Tibial nerve (tissue), 4 donors: ENCODE measurements at regions not wholly inside any gene's neighbourhood (a gene's known extent, or its start where the extent isn't known, plus 50 kb on each side); places are given as distances from the start of the nearest gene placed in this dataset.

Experiments used
- EP300 ChIP-seq, 2 donors: sonication (generic); formaldehyde crosslinking; IDR thresholded peaks; one replicate each; pipeline ENCODE4 v1.6.1; 2017; ENCODE audit warnings: antibody characterized with exemption in 2 of 2, mild to moderate bottlenecking in 1 of 2
- TF ChIP-seq, protein P1 (sequence below), 5 experiments: fragments of 200-600 bp in 3 of 5; fragments of 450-650 bp in 2 of 5; sonication (generic) in 3 of 5; IDR thresholded peaks; one replicate each; pipeline ENCODE4 v1.5.1; 2016 to 2019; ENCODE audit warnings: antibody characterized with exemption in 5 of 5, mild to moderate bottlenecking in 3 of 5, moderate library complexity in 2 of 5

DNA sequence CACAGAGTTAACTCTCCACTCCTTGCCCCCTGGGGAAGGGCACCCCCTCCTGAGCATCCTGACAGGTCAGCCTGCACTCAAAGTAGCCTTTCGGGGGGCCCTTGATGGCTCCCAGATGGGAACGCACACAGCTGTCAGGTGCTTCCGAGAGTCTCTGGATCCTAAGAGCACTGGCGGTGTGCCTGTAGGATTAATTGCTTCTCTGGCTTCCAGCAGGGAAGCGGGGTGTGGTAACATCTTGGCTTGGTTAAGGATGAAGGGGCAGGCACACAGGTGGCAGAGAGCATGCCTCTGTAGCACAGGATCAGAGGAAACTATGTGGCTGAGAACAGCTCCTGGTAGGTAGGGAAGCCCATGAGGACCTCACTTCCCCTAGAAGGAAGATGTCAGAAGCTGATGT, 199.8 kb downstream of the MIAT start:
- TF ChIP-seq, protein P1, sequence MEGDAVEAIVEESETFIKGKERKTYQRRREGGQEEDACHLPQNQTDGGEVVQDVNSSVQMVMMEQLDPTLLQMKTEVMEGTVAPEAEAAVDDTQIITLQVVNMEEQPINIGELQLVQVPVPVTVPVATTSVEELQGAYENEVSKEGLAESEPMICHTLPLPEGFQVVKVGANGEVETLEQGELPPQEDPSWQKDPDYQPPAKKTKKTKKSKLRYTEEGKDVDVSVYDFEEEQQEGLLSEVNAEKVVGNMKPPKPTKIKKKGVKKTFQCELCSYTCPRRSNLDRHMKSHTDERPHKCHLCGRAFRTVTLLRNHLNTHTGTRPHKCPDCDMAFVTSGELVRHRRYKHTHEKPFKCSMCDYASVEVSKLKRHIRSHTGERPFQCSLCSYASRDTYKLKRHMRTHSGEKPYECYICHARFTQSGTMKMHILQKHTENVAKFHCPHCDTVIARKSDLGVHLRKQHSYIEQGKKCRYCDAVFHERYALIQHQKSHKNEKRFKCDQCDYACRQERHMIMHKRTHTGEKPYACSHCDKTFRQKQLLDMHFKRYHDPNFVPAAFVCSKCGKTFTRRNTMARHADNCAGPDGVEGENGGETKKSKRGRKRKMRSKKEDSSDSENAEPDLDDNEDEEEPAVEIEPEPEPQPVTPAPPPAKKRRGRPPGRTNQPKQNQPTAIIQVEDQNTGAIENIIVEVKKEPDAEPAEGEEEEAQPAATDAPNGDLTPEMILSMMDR (IDR thresholded peaks at IDR 0.05) = no peak
- TF ChIP-seq EP300 (IDR thresholded peaks at IDR 0.05) = no peak
